Spleen (tissue), 7 donors: ENCODE measurements at regions not wholly inside any gene's neighbourhood (a gene's known extent, or its start where the extent isn't known, plus 50 kb on each side); places are given as distances from the start of the nearest gene placed in this dataset.
A peak's percentile ranks its signal among the peaks of the same experiment; 100 is the strongest.

Experiments
- POLR2AphosphoS5 ChIP-seq, 3 donors: sonication (generic); formaldehyde crosslinking; IDR thresholded peaks; one replicate each; pipeline ENCODE4 v1.5.1; 2017; ENCODE audit warnings: antibody characterized with exemption in 3 of 3
- TF ChIP-seq, protein P1 (sequence below), 11 experiments: fragments of 200-600 bp in 7 of 11; fragments of 450-650 bp in 4 of 11; sonication (generic) in 4 of 11; IDR thresholded peaks in 8 of 11; conservative IDR thresholded peaks in 3 of 11; 1 replicate in 7 of 11; 2 replicates in 4 of 11; pipeline versions ENCODE4 v1.4.0 to v1.8.0; 2016 to 2021; ENCODE audit warnings: antibody characterized with exemption in 11 of 11, inconsistent platforms in 4 of 11, mild to moderate bottlenecking in 1 of 11
- donor health status: DM: no; HTN: no; CAD: no; lungs with moderate emphysema.
- donor health status: DM: no; HTN: no; CAD: no.
- donor health status: DM: no; HTN: no; CAD: no.

DNA sequence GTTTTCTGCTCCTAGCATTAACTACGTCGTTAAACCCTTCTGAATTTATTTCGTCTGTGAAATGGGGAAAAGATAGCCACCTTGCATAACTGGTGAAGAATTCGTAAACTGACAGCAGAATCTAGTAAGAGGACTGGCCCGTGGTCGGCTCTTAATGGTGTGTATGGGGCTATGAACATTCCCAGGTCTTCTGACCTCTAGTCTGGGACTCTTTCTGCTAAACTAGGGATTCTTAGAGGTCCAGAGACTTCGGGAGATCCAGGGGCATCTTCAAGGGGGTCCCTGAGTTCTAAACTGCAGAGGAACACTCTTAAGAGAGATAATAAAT lies 231.1 kb upstream of the SERP2 start:
- TF ChIP-seq, protein P1, sequence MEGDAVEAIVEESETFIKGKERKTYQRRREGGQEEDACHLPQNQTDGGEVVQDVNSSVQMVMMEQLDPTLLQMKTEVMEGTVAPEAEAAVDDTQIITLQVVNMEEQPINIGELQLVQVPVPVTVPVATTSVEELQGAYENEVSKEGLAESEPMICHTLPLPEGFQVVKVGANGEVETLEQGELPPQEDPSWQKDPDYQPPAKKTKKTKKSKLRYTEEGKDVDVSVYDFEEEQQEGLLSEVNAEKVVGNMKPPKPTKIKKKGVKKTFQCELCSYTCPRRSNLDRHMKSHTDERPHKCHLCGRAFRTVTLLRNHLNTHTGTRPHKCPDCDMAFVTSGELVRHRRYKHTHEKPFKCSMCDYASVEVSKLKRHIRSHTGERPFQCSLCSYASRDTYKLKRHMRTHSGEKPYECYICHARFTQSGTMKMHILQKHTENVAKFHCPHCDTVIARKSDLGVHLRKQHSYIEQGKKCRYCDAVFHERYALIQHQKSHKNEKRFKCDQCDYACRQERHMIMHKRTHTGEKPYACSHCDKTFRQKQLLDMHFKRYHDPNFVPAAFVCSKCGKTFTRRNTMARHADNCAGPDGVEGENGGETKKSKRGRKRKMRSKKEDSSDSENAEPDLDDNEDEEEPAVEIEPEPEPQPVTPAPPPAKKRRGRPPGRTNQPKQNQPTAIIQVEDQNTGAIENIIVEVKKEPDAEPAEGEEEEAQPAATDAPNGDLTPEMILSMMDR (IDR thresholded peaks at IDR 0.05 in 8 of 11, conservative IDR thresholded peaks at IDR 0.05 in 3 of 11) = peak in 1 of 11 experiments; percentile 0
- no peak for TF ChIP-seq POLR2AphosphoS5 (IDR thresholded peaks at IDR 0.05)
